Osteocyte (in vitro differentiated cells): ENCODE measurements at regions not wholly inside any gene's neighbourhood (a gene's known extent, or its start where the extent isn't known, plus 50 kb on each side); places are given as distances from the start of the nearest gene placed in this dataset.

Source experiments
- DNase-seq: peaks from one replicate; pipeline ENCODE4 v3.0.0; 2021; ENCODE audit warnings: mixed read lengths; ENCODE audit not compliant: unreplicated experiment; ENCODE audit errors: extremely low spot score
- H3K27ac Mint-ChIP-seq: one replicate; pipeline ENCODE4 v1.8.0; 2021; ENCODE audit warnings: mild to moderate bottlenecking, mixed read lengths; ENCODE audit not compliant: unreplicated experiment
- H3K27me3 Mint-ChIP-seq: one replicate; pipeline ENCODE4 v1.8.0; 2021; ENCODE audit warnings: mixed read lengths; ENCODE audit not compliant: unreplicated experiment
- H3K36me3 Mint-ChIP-seq: one replicate; pipeline ENCODE4 v1.8.0; 2021; ENCODE audit warnings: mixed read lengths; ENCODE audit not compliant: unreplicated experiment
- H3K4me1 Mint-ChIP-seq: one replicate; pipeline ENCODE4 v1.8.0; 2021; ENCODE audit warnings: mixed read lengths; ENCODE audit not compliant: unreplicated experiment
- H3K4me3 Mint-ChIP-seq: one replicate; pipeline ENCODE4 v1.8.0; 2021; ENCODE audit warnings: mild to moderate bottlenecking, moderate library complexity, mixed read lengths; ENCODE audit not compliant: unreplicated experiment
- H3K9me3 Mint-ChIP-seq: one replicate; pipeline ENCODE4 v1.8.0; 2021; ENCODE audit warnings: mixed read lengths; ENCODE audit not compliant: unreplicated experiment
- CTCF ChIP-seq: fragments of 200-600 bp; sonication (generic); IDR thresholded peaks from 2 replicates; pipeline ENCODE4 v1.5.0; 2021; ENCODE audit warnings: antibody characterized with exemption, mild to moderate bottlenecking, moderate library complexity

- H3K9me3 Mint-ChIP-seq = peaks cover 4% of the 10 kb centered on the region
- H3K27ac Mint-ChIP-seq = no peak overlapping the region
- TF ChIP-seq CTCF = no peak
- no peak overlapping the region for H3K4me3 Mint-ChIP-seq
- no peaks in the 10 kb centered on the region for H3K36me3 Mint-ChIP-seq
- no peaks in the 10 kb centered on the region for H3K27me3 Mint-ChIP-seq
- peaks cover 24% of the 10 kb centered on the region for H3K4me1 Mint-ChIP-seq
- DNase-seq = no peak
Observed at GRCh38 chr20:58600756-58601155, 50.3 kb upstream of the STX16 start.

- Mint-ChIP-seq H3K9me3 (peaks cover 4% of the 10 kb centered on the region), H3K27ac (no peak overlapping the region), H3K27me3 (no peaks in the 10 kb centered on the region), H3K4me3 (no peak overlapping the region), H3K36me3 (no peaks in the 10 kb centered on the region), H3K4me1 (peaks cover 24% of the 10 kb centered on the region)
- no peak for DNase-seq
- TF ChIP-seq CTCF = no peak
Observed at GRCh38 chr20:58599966-58600365, 51.1 kb upstream of the STX16 start.

- Mint-ChIP-seq H3K36me3 (no peaks in the 10 kb centered on the region), H3K27ac (no peak overlapping the region), H3K9me3 (peaks cover 4% of the 10 kb centered on the region), H3K27me3 (peaks cover under 1% of the 10 kb centered on the region), H3K4me1 (peaks cover 13% of the 10 kb centered on the region), H3K4me3 (no peak overlapping the region)
- TF ChIP-seq CTCF = no peak
- DNase-seq = no peak
Observed at GRCh38 chr20:58598211-58599015, 52.7 kb upstream of the STX16 start.

GRCh38 chr20:58597249-58597891 is 53.7 kb upstream of the STX16 start:
- Mint-ChIP-seq H3K4me3 (no peak overlapping the region), H3K4me1 (peaks cover 13% of the 10 kb centered on the region), H3K36me3 (no peaks in the 10 kb centered on the region), H3K27me3 (peaks cover 5% of the 10 kb centered on the region), H3K27ac (no peak overlapping the region), H3K9me3 (peaks cover 4% of the 10 kb centered on the region)
- no peak for TF ChIP-seq CTCF
- DNase-seq = no peak

- Mint-ChIP-seq H3K4me1 (peaks cover 13% of the 10 kb centered on the region), H3K36me3 (no peaks in the 10 kb centered on the region), H3K27me3 (peaks cover 5% of the 10 kb centered on the region), H3K27ac (no peak overlapping the region), H3K4me3 (no peak overlapping the region), H3K9me3 (peaks cover 4% of the 10 kb centered on the region)
- no peak for TF ChIP-seq CTCF
- no peak for DNase-seq
Observed at GRCh38 chr20:58596750-58597248, 54.3 kb upstream of the STX16 start.
